HEK293T (cell line): ENCODE measurements at regions not wholly inside any gene's neighbourhood (a gene's known extent, or its start where the extent isn't known, plus 50 kb on each side); places are given as distances from the start of the nearest gene placed in this dataset.

Experiments used
- BHLHE40 ChIP-seq: fragments of 450-650 bp; IDR thresholded peaks from 2 replicates; pipeline ENCODE4 v1.6.1; 2016; ENCODE audit warnings: mild to moderate bottlenecking, moderate library complexity, borderline replicate concordance
- CTBP1 ChIP-seq: fragments of 450-650 bp; IDR thresholded peaks from 2 replicates; pipeline ENCODE4 v1.6.1; 2016; ENCODE audit warnings: borderline replicate concordance
- FOXA1 ChIP-seq: fragments of 450-650 bp; IDR thresholded peaks from 2 replicates; pipeline ENCODE4 v1.6.1; 2016; ENCODE audit warnings: mild to moderate bottlenecking
- FOXK2 ChIP-seq: fragments of 450-650 bp; IDR thresholded peaks from 2 replicates; pipeline ENCODE4 v1.6.1; 2016; ENCODE audit warnings: mild to moderate bottlenecking
- FOXM1 ChIP-seq: fragments of 450-650 bp; IDR thresholded peaks from 2 replicates; pipeline ENCODE4 v1.6.1; 2017; ENCODE audit warnings: mild to moderate bottlenecking, borderline replicate concordance
- HDGF ChIP-seq: fragments of 450-650 bp; IDR thresholded peaks from 2 replicates; pipeline ENCODE4 v1.6.1; 2017; ENCODE audit warnings: antibody characterized with exemption, borderline replicate concordance
- LEF1 ChIP-seq: fragments of 450-650 bp; IDR thresholded peaks from 2 replicates; pipeline ENCODE4 v1.6.1; 2017; ENCODE audit warnings: mild to moderate bottlenecking, borderline replicate concordance
- NFRKB ChIP-seq: fragments of 450-650 bp; IDR thresholded peaks from 2 replicates; pipeline ENCODE4 v1.6.1; 2016; ENCODE audit warnings: mild to moderate bottlenecking, moderate library complexity
- SP1 ChIP-seq: fragments of 450-650 bp; IDR thresholded peaks from 2 replicates; pipeline ENCODE4 v1.6.1; 2017
- SUZ12 ChIP-seq: fragments of 450-650 bp; IDR thresholded peaks from 2 replicates; pipeline ENCODE4 v1.6.1; 2016; ENCODE audit warnings: mild to moderate bottlenecking
- TARDBP ChIP-seq: fragments of 450-650 bp; IDR thresholded peaks from 2 replicates; pipeline ENCODE4 v1.6.1; 2016
- ZNF384 ChIP-seq: fragments of 450-650 bp; IDR thresholded peaks from 2 replicates; pipeline ENCODE4 v1.6.1; 2016
- TF ChIP-seq, protein P1 (sequence below): fragments of 450-650 bp; IDR thresholded peaks from 2 replicates; pipeline ENCODE4 v1.6.1; 2016

- no peak for TF ChIP-seq LEF1
- TF ChIP-seq SUZ12: no peak
- no peak for TF ChIP-seq TARDBP
- no peak for TF ChIP-seq FOXA1
- no peak for TF ChIP-seq SP1
- TF ChIP-seq FOXM1: no peak
- TF ChIP-seq BHLHE40: no peak
- TF ChIP-seq NFRKB: no peak
- no peak for TF ChIP-seq FOXK2
- TF ChIP-seq CTBP1: no peak
- TF ChIP-seq HDGF: no peak
- TF ChIP-seq, protein P1, sequence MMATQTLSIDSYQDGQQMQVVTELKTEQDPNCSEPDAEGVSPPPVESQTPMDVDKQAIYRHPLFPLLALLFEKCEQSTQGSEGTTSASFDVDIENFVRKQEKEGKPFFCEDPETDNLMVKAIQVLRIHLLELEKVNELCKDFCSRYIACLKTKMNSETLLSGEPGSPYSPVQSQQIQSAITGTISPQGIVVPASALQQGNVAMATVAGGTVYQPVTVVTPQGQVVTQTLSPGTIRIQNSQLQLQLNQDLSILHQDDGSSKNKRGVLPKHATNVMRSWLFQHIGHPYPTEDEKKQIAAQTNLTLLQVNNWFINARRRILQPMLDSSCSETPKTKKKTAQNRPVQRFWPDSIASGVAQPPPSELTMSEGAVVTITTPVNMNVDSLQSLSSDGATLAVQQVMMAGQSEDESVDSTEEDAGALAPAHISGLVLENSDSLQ: no peak
- TF ChIP-seq ZNF384: no peak
Observed at GRCh38 chr2:239715606-239716005, 309.5 kb downstream of the NDUFA10 start.
